GM12891 (cell line): ENCODE measurements at regions not wholly inside any gene's neighbourhood (a gene's known extent, or its start where the extent isn't known, plus 50 kb on each side); places are given as distances from the start of the nearest gene placed in this dataset.

ENCODE experiments used
- PAX5 ChIP-seq: IDR thresholded peaks from 2 replicates; pipeline ENCODE4 v1.6.1; 2011; ENCODE audit warnings: low read length, moderate library complexity, mild to moderate bottlenecking; ENCODE audit not compliant: insufficient read depth, severe bottlenecking
- POLR2A ChIP-seq: IDR thresholded peaks from 2 replicates; pipeline ENCODE4 v1.6.1; 2011; ENCODE audit warnings: low read depth, low read length, control low read depth
- POLR2AphosphoS5 ChIP-seq: IDR thresholded peaks from 2 replicates; pipeline ENCODE4 v1.6.1; 2011; ENCODE audit warnings: low read depth, low read length, control low read depth
- SPI1 ChIP-seq: IDR thresholded peaks from 2 replicates; pipeline ENCODE4 v1.6.1; 2011; ENCODE audit warnings: low read depth, low read length, control low read depth

- TF ChIP-seq POLR2A: no peak
- no peak for TF ChIP-seq SPI1
- TF ChIP-seq PAX5: no peak
- TF ChIP-seq POLR2AphosphoS5: no peak
These were observed 80.5 kb downstream of the CLDN34 start for GRCh38 chrX:10047631-10048030.
